ENCODE measurements at regions not wholly inside any gene's neighbourhood (a gene's known extent, or its start where the extent isn't known, plus 50 kb on each side); places are given as distances from the start of the nearest gene placed in this dataset.

GRCh38 chr2:150256736-150257135 is 230.7 kb downstream of the RND3 start:
- no peak overlapping the region for H3K27ac ChIP-seq (ENCODE audit: low read depth in 2 of 2, low read length in 1 of 2)
- no peaks in the 10 kb centered on the region for H4K20me1 ChIP-seq (ENCODE audit: insufficient read depth)
- no peaks in the 10 kb centered on the region for H3K9me2 ChIP-seq
- TF ChIP-seq CTCF (IDR thresholded peaks at IDR 0.05), result no peak
- TF ChIP-seq MXI1 (IDR thresholded peaks at IDR 0.05; ENCODE audit: low read depth, low read length), result no peak
- no peak for TF ChIP-seq MEF2A (IDR thresholded peaks at IDR 0.05; ENCODE audit: borderline replicate concordance, low read depth)
- no peak for TF ChIP-seq GABPA (IDR thresholded peaks at IDR 0.05; ENCODE audit: low read depth)
- no peak for TF ChIP-seq EP300 (IDR thresholded peaks at IDR 0.05; ENCODE audit: borderline replicate concordance in 1 of 2, low read depth in 1 of 2, low read length in 1 of 2)
- no peak for TF ChIP-seq GATA2 (CRISPR knock-in tag; IDR thresholded peaks at IDR 0.05)
- TF ChIP-seq FOSL2 (IDR thresholded peaks at IDR 0.05; ENCODE audit: borderline replicate concordance, low read depth), result no peak
- TF ChIP-seq EZH2phosphoT487 (IDR thresholded peaks at IDR 0.05; ENCODE audit: borderline replicate concordance, low read depth), result no peak
- TF ChIP-seq IRF3 (IDR thresholded peaks at IDR 0.05; ENCODE audit: low read depth, low read length), result no peak
- TF ChIP-seq NFIC (IDR thresholded peaks at IDR 0.05; ENCODE audit: borderline replicate concordance), result no peak
- no peak for TF ChIP-seq USF1 (IDR thresholded peaks at IDR 0.05; ENCODE audit: borderline replicate concordance, low read depth)
- no peaks in the 10 kb centered on the region for H3K36me3 ChIP-seq (replicated peaks in 1 of 2; ENCODE audit: control insufficient read depth in 1 of 2, insufficient read depth in 2 of 2, low read length in 1 of 2)
- H3K9me3 ChIP-seq, result no peaks in the 10 kb centered on the region
- POLR2A ChIA-PET, result no interaction called here
- H3K4me2 ChIP-seq, result no peak overlapping the region
- H3K4me3 ChIP-seq (ENCODE audit: low read depth in 2 of 2, low read length in 1 of 2), result no peak overlapping the region
- no peak overlapping the region for H2AFZ ChIP-seq (ENCODE audit: low read depth)
- H3F3A ChIP-seq (replicated peaks; ENCODE audit: insufficient read depth), result no peaks in the 10 kb centered on the region
- CTCF ChIA-PET, result no interaction called here
- H3K27me3 ChIP-seq (ENCODE audit: insufficient read depth), result no peaks in the 10 kb centered on the region
- 89% methylated on average over 3 of the region's 3 CpGs for WGBS (ENCODE audit: low lambda C conversion rate)
- no peaks in the 10 kb centered on the region for H3K79me2 ChIP-seq (ENCODE audit: insufficient read depth)
- H3K4me1 ChIP-seq (ENCODE audit: control insufficient read depth in 1 of 2, insufficient read depth in 2 of 2, low read depth in 1 of 2, low read length in 1 of 2), result no peaks in the 10 kb centered on the region
- H3K9ac ChIP-seq, result no peak overlapping the region
- no peak for DNase-seq

- H3K4me3 ChIP-seq (ENCODE audit: low read depth in 2 of 2, low read length in 1 of 2), result no peak overlapping the region
- H3K36me3 ChIP-seq (replicated peaks in 1 of 2; ENCODE audit: control insufficient read depth in 1 of 2, insufficient read depth in 2 of 2, low read length in 1 of 2), result no peaks in the 10 kb centered on the region
- H3K9ac ChIP-seq, result no peak overlapping the region
- ChIA-PET POLR2A (no interaction called here), CTCF (no interaction called here)
- no peaks in the 10 kb centered on the region for H3K27me3 ChIP-seq (ENCODE audit: insufficient read depth)
- H3K4me1 ChIP-seq (ENCODE audit: control insufficient read depth in 1 of 2, insufficient read depth in 2 of 2, low read depth in 1 of 2, low read length in 1 of 2), result no peaks in the 10 kb centered on the region
- DNase-seq, result no peak
- no peaks in the 10 kb centered on the region for H3K79me2 ChIP-seq (ENCODE audit: insufficient read depth)
- H4K20me1 ChIP-seq (ENCODE audit: insufficient read depth), result no peaks in the 10 kb centered on the region
- no peaks in the 10 kb centered on the region for H3K9me3 ChIP-seq
- no peaks in the 10 kb centered on the region for H3K9me2 ChIP-seq
- no peak overlapping the region for H3K4me2 ChIP-seq
- H3K27ac ChIP-seq (ENCODE audit: low read depth in 2 of 2, low read length in 1 of 2), result no peak overlapping the region
- H2AFZ ChIP-seq (ENCODE audit: low read depth), result no peak overlapping the region
- H3F3A ChIP-seq (replicated peaks; ENCODE audit: insufficient read depth), result no peaks in the 10 kb centered on the region
- TF ChIP-seq TAF1 (IDR thresholded peaks at IDR 0.05; ENCODE audit: borderline replicate concordance, low read depth, low read length) (no peak), CHD2 (IDR thresholded peaks at IDR 0.05; ENCODE audit: low read length, partially characterized antibody) (no peak), RFX5 (IDR thresholded peaks at IDR 0.05; ENCODE audit: low read length) (no peak), MAX (IDR thresholded peaks at IDR 0.05; ENCODE audit: low read depth) (no peak), GABPA (IDR thresholded peaks at IDR 0.05; ENCODE audit: low read depth) (no peak), TEAD4 (IDR thresholded peaks at IDR 0.05; ENCODE audit: borderline replicate concordance, insufficient read depth) (no peak), POLR2AphosphoS5 (IDR thresholded peaks at IDR 0.05; ENCODE audit: low read depth, low read length) (no peak), NRF1 (IDR thresholded peaks at IDR 0.05; ENCODE audit: low read depth, low read length) (no peak), JUND (IDR thresholded peaks at IDR 0.05) (peak; percentile 19; the same call in 1 of the 2 replicates), SIN3A (IDR thresholded peaks at IDR 0.05; ENCODE audit: borderline replicate concordance, low read depth, low read length) (no peak), ZBTB33 (IDR thresholded peaks at IDR 0.05; ENCODE audit: borderline replicate concordance, low read depth) (no peak), FOXM1 (IDR thresholded peaks at IDR 0.05; ENCODE audit: low read depth) (no peak), NFIC (IDR thresholded peaks at IDR 0.05; ENCODE audit: borderline replicate concordance) (peak; percentile 45), RCOR1 (IDR thresholded peaks at IDR 0.05; ENCODE audit: low read length) (no peak), TCF12 (IDR thresholded peaks at IDR 0.05) (peak; percentile 30; the same call in 1 of the 2 replicates), GATA2 (CRISPR knock-in tag; IDR thresholded peaks at IDR 0.05) (no peak), EZH2phosphoT487 (IDR thresholded peaks at IDR 0.05; ENCODE audit: borderline replicate concordance, low read depth) (no peak), SMC3 (IDR thresholded peaks at IDR 0.05; ENCODE audit: low read depth, low read length) (no peak)
Observed at GRCh38 chr2:150255528-150255927, 231.9 kb downstream of the RND3 start.
